ENCODE measurements at regions not wholly inside any gene's neighbourhood (a gene's known extent, or its start where the extent isn't known, plus 50 kb on each side); places are given as distances from the start of the nearest gene placed in this dataset.

DNA sequence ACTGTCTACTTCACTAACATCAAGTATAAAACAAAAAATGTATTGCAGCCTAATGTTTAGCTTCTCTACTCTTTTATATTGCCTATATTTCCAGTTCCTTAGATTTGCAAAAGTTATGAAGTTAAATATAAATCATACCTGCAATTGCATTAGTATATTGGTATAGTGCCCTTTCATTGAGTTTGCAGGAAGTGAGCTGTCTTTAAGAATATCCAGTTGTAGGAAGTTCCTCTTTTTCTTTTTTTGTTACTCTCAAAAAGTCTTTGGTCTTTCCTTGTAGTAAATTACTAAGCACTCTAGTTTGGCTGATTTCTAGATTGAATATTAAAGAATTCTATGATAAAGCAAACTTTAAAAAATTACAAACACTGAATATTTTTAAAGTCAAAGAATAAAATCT, 71.3 kb upstream of the FN1 start:
- no peaks in the 10 kb centered on the region for H3K36me3 ChIP-seq (ENCODE audit: control insufficient read depth in 3 of 3, insufficient read depth in 2 of 3, low read depth in 1 of 3, low read length in 3 of 3)
- no peaks in the 10 kb centered on the region for H3K27me3 ChIP-seq (ENCODE audit: control insufficient read depth in 3 of 3, insufficient read depth in 3 of 3, low read length in 3 of 3)
- H3K27ac ChIP-seq (ENCODE audit: low read depth in 1 of 3, low read length in 2 of 3): no peak overlapping the region
- H3K4me3 ChIP-seq (ENCODE audit: low read depth in 1 of 3, low read length in 3 of 3): no peak overlapping the region
- no peaks in the 10 kb centered on the region for H3K9me3 ChIP-seq (ENCODE audit: control insufficient read depth in 2 of 2, insufficient read depth in 1 of 2, low read depth in 1 of 2, low read length in 1 of 2)
- H3K4me1 ChIP-seq (ENCODE audit: control insufficient read depth in 3 of 3, insufficient read depth in 2 of 3, low read depth in 1 of 3, low read length in 2 of 3): peaks cover 0 to 19% (median 0%) of the 10 kb centered on the region in 3 donors
- FAIRE-seq (no peak), DNase-seq (no peak)

DNA sequence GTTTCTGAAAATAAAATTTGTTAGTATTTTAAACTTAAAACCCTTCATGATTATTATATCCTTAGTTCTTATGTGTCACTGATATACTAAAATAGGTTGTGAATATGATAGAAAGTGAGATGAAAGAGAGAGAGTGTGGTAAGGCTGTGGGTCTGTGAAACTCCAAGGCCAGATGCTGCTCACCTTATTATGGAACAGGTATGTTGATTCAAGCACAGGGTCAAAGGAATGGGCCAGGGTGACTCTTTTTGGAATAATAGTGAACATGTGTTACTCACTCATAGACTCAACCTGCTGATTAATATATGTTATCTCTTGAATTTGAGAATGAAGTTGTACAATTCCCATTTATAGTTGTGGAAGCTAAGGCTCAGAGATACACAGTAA, 70.7 kb upstream of the FN1 start:
- Histone ChIP-seq H3K36me3 (ENCODE audit: control insufficient read depth in 3 of 3, insufficient read depth in 2 of 3, low read depth in 1 of 3, low read length in 3 of 3) (no peaks in the 10 kb centered on the region), H3K27me3 (ENCODE audit: control insufficient read depth in 3 of 3, insufficient read depth in 3 of 3, low read length in 3 of 3) (no peaks in the 10 kb centered on the region), H3K9me3 (ENCODE audit: control insufficient read depth in 2 of 2, insufficient read depth in 1 of 2, low read depth in 1 of 2, low read length in 1 of 2) (no peaks in the 10 kb centered on the region), H3K4me3 (ENCODE audit: low read depth in 1 of 3, low read length in 3 of 3) (no peak overlapping the region), H3K4me1 (ENCODE audit: control insufficient read depth in 3 of 3, insufficient read depth in 2 of 3, low read depth in 1 of 3, low read length in 2 of 3) (peaks cover 0 to 19% (median 0%) of the 10 kb centered on the region in 3 donors), H3K27ac (ENCODE audit: low read depth in 1 of 3, low read length in 2 of 3) (no peak overlapping the region)
- FAIRE-seq (no peak), DNase-seq (peak in 1 of 2 donors; percentile 4)

DNA sequence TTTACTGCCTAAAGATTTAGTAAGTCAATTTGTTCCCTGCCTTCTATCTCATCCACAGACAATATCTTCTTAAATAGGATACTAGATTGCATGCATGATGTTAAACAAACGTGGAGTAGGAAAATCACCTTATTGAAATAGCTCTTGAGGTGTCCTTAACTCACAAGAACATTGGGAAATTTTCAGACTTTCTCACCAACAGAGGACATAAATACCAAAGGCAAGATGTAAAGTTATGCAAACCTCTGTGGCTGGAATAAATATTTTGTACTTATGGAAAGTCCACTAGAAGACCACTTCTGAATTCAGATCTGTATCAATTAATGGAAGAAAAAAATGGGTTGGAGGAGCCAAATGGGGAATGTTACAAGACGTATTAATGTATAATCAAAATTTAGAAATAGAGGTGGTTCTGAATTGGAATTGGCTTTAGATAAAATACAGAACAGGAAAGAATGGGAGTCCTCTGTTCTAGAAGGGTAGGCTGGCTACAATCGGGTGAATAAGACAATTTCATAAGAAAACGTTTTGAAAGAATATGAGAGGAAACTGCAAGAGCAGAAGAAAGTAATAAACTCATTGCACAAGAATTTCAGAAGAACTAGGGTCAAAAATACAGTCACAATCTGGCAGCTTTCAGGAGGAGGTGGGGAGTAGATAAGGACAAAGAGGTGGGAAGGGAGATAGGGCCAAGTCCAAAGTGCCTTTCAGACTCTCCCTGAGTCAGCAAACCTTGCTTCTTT, 69.3 kb upstream of the FN1 start:
- peak overlapping the region in 2 of 3 donors; percentile 55 to 59 for H3K27ac ChIP-seq (ENCODE audit: low read depth in 1 of 3, low read length in 2 of 3)
- no peaks in the 10 kb centered on the region for H3K27me3 ChIP-seq (ENCODE audit: control insufficient read depth in 3 of 3, insufficient read depth in 3 of 3, low read length in 3 of 3)
- H3K36me3 ChIP-seq (ENCODE audit: control insufficient read depth in 3 of 3, insufficient read depth in 2 of 3, low read depth in 1 of 3, low read length in 3 of 3): no peaks in the 10 kb centered on the region
- DNase-seq: peak; percentile 86 to 93
- WGBS, 3 donors: 20 to 49% (median 28%) methylated on average over 4 of the region's 4 CpGs
- peak overlapping the region in 1 of 3 donors; percentile 20 for H3K4me3 ChIP-seq (ENCODE audit: low read depth in 1 of 3, low read length in 3 of 3)
- no peak for FAIRE-seq
- peaks cover 0 to 19% (median 0%) of the 10 kb centered on the region in 3 donors for H3K4me1 ChIP-seq (ENCODE audit: control insufficient read depth in 3 of 3, insufficient read depth in 2 of 3, low read depth in 1 of 3, low read length in 2 of 3)
- H3K9me3 ChIP-seq (ENCODE audit: control insufficient read depth in 2 of 2, insufficient read depth in 1 of 2, low read depth in 1 of 2, low read length in 1 of 2): no peaks in the 10 kb centered on the region

DNA sequence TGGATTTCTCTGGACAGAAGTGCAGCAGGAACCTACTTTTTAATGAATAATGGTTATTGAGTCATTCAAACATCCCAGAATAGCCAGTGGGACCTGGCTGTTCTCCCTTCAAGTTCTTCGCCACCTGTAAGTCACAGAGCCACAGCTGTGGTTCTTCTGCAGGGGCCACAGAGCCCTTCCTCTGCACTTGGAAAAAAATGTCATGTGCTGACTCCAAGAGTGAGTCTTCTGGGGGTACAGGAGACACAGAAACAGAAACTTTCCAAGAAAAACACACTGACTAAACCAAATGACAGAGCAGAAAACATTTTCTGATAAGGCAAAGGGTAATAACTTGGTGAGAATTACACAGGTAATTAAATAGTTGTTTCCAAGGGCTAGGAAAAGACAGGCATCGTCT, 68.7 kb upstream of the FN1 start:
- WGBS, 3 donors: 53 to 75% (median 58%) methylated on average over 2 of the region's 2 CpGs
- H3K4me3 ChIP-seq (ENCODE audit: low read depth in 1 of 3, low read length in 3 of 3): no peak overlapping the region
- FAIRE-seq (no peak), DNase-seq (peak; percentile 5 to 30)
- H3K9me3 ChIP-seq (ENCODE audit: control insufficient read depth in 2 of 2, insufficient read depth in 1 of 2, low read depth in 1 of 2, low read length in 1 of 2): no peaks in the 10 kb centered on the region
- peak overlapping the region in 1 of 3 donors; percentile 59 for H3K27ac ChIP-seq (ENCODE audit: low read depth in 1 of 3, low read length in 2 of 3)
- peaks cover 0 to 19% (median 0%) of the 10 kb centered on the region in 3 donors for H3K4me1 ChIP-seq (ENCODE audit: control insufficient read depth in 3 of 3, insufficient read depth in 2 of 3, low read depth in 1 of 3, low read length in 2 of 3)
- H3K27me3 ChIP-seq (ENCODE audit: control insufficient read depth in 3 of 3, insufficient read depth in 3 of 3, low read length in 3 of 3): no peaks in the 10 kb centered on the region
- H3K36me3 ChIP-seq (ENCODE audit: control insufficient read depth in 3 of 3, insufficient read depth in 2 of 3, low read depth in 1 of 3, low read length in 3 of 3): no peaks in the 10 kb centered on the region

DNA sequence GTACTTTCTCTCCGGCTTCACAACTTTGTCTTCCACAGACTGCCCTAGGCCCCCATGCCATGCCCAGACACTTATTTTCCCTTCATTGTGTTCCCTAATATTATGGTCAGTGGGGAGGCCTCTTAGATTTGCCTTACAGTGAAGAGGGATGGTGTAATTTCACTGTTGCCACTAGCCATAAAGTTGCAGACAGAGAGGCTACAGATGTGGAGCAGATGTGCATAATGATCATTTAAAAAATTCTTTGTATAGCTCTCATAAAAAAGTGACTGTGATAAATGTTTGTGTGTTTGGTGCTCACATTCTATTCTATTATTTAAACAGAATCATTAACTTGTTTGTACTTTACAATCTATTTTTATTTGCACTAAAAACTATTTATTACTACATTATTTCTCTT, 67.5 kb upstream of the FN1 start:
- no peaks in the 10 kb centered on the region for H3K36me3 ChIP-seq (ENCODE audit: control insufficient read depth in 3 of 3, insufficient read depth in 2 of 3, low read depth in 1 of 3, low read length in 3 of 3)
- FAIRE-seq: no peak
- 97 to 100% (median 100%) methylated on average over 1 of the region's 1 CpG for WGBS, 3 donors

DNA sequence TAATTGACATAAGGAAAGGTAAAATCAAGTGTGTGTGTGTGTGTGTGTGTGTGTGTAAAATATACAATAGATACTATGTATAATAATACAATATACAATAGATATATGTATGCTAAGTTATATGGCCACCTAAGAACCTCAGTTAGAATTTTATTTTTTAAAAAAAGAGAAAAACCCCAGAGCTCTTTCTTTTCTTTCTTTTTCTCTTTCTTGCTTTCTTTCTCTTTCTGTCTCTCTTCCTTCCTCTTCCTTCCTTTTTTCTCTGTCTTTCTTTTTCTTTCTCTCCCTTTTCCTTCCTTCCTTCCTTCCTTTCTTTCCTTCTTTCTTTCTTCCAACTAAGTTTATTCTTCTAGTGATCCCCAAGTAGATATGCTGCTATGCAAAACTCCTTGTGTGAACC, 64.6 kb upstream of the FN1 start:
- Histone ChIP-seq H3K36me3 (ENCODE audit: control insufficient read depth in 3 of 3, insufficient read depth in 2 of 3, low read depth in 1 of 3, low read length in 3 of 3) (no peaks in the 10 kb centered on the region), H3K9me3 (ENCODE audit: control insufficient read depth in 2 of 2, insufficient read depth in 1 of 2, low read depth in 1 of 2, low read length in 1 of 2) (no peaks in the 10 kb centered on the region), H3K4me3 (ENCODE audit: low read depth in 1 of 3, low read length in 3 of 3) (no peak overlapping the region), H3K27ac (ENCODE audit: low read depth in 1 of 3, low read length in 2 of 3) (no peak overlapping the region), H3K27me3 (ENCODE audit: control insufficient read depth in 3 of 3, insufficient read depth in 3 of 3, low read length in 3 of 3) (no peaks in the 10 kb centered on the region), H3K4me1 (ENCODE audit: control insufficient read depth in 3 of 3, insufficient read depth in 2 of 3, low read depth in 1 of 3, low read length in 2 of 3) (peaks cover 0 to 13% (median 0%) of the 10 kb centered on the region in 3 donors)
- FAIRE-seq (no peak), DNase-seq (no peak)

More for the DNA sequence above, 67.5 kb upstream of the FN1 start:
- H3K4me1 ChIP-seq (ENCODE audit: control insufficient read depth in 3 of 3, insufficient read depth in 2 of 3, low read depth in 1 of 3, low read length in 2 of 3): peaks cover 0 to 19% (median 0%) of the 10 kb centered on the region in 3 donors
- no peaks in the 10 kb centered on the region for H3K9me3 ChIP-seq (ENCODE audit: control insufficient read depth in 2 of 2, insufficient read depth in 1 of 2, low read depth in 1 of 2, low read length in 1 of 2)
- no peak overlapping the region for H3K27ac ChIP-seq (ENCODE audit: low read depth in 1 of 3, low read length in 2 of 3)
- no peaks in the 10 kb centered on the region for H3K27me3 ChIP-seq (ENCODE audit: control insufficient read depth in 3 of 3, insufficient read depth in 3 of 3, low read length in 3 of 3)
- no peak overlapping the region for H3K4me3 ChIP-seq (ENCODE audit: low read depth in 1 of 3, low read length in 3 of 3)
- no peak for DNase-seq

DNA sequence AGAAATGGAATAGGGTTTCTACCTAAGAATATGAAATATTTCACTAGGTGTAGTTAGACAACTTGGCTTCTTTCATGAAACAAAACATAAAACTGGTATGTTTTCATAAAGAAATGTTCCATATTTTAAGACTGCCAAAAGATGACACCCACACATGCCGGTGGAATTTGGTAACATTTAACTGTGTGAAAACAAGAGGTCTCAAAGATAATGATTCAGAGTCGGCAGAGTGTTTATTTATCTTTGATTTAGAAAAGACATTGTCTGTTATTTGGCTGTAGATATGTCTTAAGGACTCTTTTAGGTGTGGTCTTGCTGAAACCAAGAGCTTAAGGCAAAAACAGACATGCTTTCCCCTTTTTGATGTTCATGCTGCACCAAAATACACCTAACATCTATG, 63.5 kb upstream of the FN1 start:
- no peak overlapping the region for H3K4me3 ChIP-seq (ENCODE audit: low read depth in 1 of 3, low read length in 3 of 3)
- H3K27ac ChIP-seq (ENCODE audit: low read depth in 1 of 3, low read length in 2 of 3): no peak overlapping the region
- DNase-seq (no peak), FAIRE-seq (no peak)
- 49 to 60% (median 51%) methylated on average over 2 of the region's 2 CpGs for WGBS, 3 donors
- no peaks in the 10 kb centered on the region for H3K36me3 ChIP-seq (ENCODE audit: control insufficient read depth in 3 of 3, insufficient read depth in 2 of 3, low read depth in 1 of 3, low read length in 3 of 3)
- peaks cover 0 to 5% (median 0%) of the 10 kb centered on the region in 3 donors for H3K4me1 ChIP-seq (ENCODE audit: control insufficient read depth in 3 of 3, insufficient read depth in 2 of 3, low read depth in 1 of 3, low read length in 2 of 3)
- H3K27me3 ChIP-seq (ENCODE audit: control insufficient read depth in 3 of 3, insufficient read depth in 3 of 3, low read length in 3 of 3): no peaks in the 10 kb centered on the region
- H3K9me3 ChIP-seq (ENCODE audit: control insufficient read depth in 2 of 2, insufficient read depth in 1 of 2, low read depth in 1 of 2, low read length in 1 of 2): no peaks in the 10 kb centered on the region

DNA sequence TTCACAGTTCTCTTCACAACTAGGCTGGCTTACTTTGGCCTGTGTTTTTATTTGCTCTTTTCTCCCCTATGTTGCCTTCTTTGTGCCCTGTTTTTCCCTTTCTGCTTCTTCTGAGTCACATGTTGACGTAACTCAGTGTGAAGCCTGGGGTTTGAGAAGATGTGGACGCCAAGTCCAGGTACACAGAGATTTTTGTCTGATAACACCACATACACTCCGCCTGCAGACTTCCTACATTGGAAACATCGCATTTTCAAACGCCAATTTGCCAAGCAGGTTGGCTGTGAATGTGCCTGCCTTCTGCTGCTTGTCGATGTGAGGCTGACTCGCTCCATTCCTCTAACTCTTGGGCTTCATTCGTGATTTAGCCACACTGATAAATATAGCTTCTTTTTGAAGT, 62.6 kb upstream of the FN1 start:
- DNase-seq (no peak), FAIRE-seq (no peak)
- no peaks in the 10 kb centered on the region for H3K4me1 ChIP-seq (ENCODE audit: control insufficient read depth in 3 of 3, insufficient read depth in 2 of 3, low read depth in 1 of 3, low read length in 2 of 3)
- no peak overlapping the region for H3K27ac ChIP-seq (ENCODE audit: low read depth in 1 of 3, low read length in 2 of 3)
- no peaks in the 10 kb centered on the region for H3K9me3 ChIP-seq (ENCODE audit: control insufficient read depth in 2 of 2, insufficient read depth in 1 of 2, low read depth in 1 of 2, low read length in 1 of 2)
- H3K27me3 ChIP-seq (ENCODE audit: control insufficient read depth in 3 of 3, insufficient read depth in 3 of 3, low read length in 3 of 3): no peaks in the 10 kb centered on the region
- H3K36me3 ChIP-seq (ENCODE audit: control insufficient read depth in 3 of 3, insufficient read depth in 2 of 3, low read depth in 1 of 3, low read length in 3 of 3): no peaks in the 10 kb centered on the region
- no peak overlapping the region for H3K4me3 ChIP-seq (ENCODE audit: low read depth in 1 of 3, low read length in 3 of 3)
- 77 to 87% (median 85%) methylated on average over 8 of the region's 8 CpGs for WGBS, 3 donors

DNA sequence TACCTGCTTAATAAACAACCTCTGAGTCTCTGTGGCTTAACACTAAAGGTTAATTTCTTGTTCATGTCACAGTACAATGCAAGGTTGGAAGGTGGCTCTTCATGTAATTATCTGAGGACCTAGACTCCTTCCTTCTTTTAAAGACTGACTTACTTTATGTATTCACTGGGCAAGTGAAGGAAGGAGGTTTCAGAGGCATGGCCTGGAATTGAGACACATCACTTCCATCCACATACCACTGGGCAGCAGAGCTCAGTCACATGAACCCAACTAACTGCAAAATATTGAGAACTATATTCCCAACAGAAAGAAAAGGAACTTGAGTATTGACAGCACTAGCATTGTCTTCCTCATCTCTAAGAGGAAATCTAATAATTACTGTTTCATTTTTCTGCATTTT, 57.5 kb upstream of the FN1 start:
- H3K4me1 ChIP-seq (ENCODE audit: control insufficient read depth in 3 of 3, insufficient read depth in 2 of 3, low read depth in 1 of 3, low read length in 2 of 3): no peaks in the 10 kb centered on the region
- no peaks in the 10 kb centered on the region for H3K36me3 ChIP-seq (ENCODE audit: control insufficient read depth in 3 of 3, insufficient read depth in 2 of 3, low read depth in 1 of 3, low read length in 3 of 3)
- FAIRE-seq (no peak), DNase-seq (no peak)
- H3K9me3 ChIP-seq (ENCODE audit: control insufficient read depth in 2 of 2, insufficient read depth in 1 of 2, low read depth in 1 of 2, low read length in 1 of 2): no peaks in the 10 kb centered on the region
- no peak overlapping the region for H3K27ac ChIP-seq (ENCODE audit: low read depth in 1 of 3, low read length in 2 of 3)
- no peaks in the 10 kb centered on the region for H3K27me3 ChIP-seq (ENCODE audit: control insufficient read depth in 3 of 3, insufficient read depth in 3 of 3, low read length in 3 of 3)
- H3K4me3 ChIP-seq (ENCODE audit: low read depth in 1 of 3, low read length in 3 of 3): no peak overlapping the region
